Endodermal cell (in vitro differentiated cells): ENCODE measurements at regions not wholly inside any gene's neighbourhood (a gene's known extent, or its start where the extent isn't known, plus 50 kb on each side); places are given as distances from the start of the nearest gene placed in this dataset.

Experiments used
- DNase-seq: peaks from one replicate; pipeline ENCODE4 v3.0.0-alpha.2; 2017
- H3K27ac ChIP-seq: 2 replicates; pipeline ENCODE4 v1.5.1; 2013; ENCODE audit warnings: mild to moderate bottlenecking, low read depth, low read length, moderate library complexity
- H3K27me3 ChIP-seq: 2 replicates; pipeline ENCODE4 v1.6.1; 2013; ENCODE audit warnings: mild to moderate bottlenecking, low read length, moderate library complexity; ENCODE audit not compliant: insufficient read depth, control insufficient read depth, poor library complexity, severe bottlenecking
- H3K36me3 ChIP-seq: 2 replicates; pipeline ENCODE4 v1.7.0; 2013; ENCODE audit warnings: mild to moderate bottlenecking, low read length, moderate library complexity; ENCODE audit not compliant: control insufficient read depth, insufficient read depth
- H3K4me1 ChIP-seq: one replicate; pipeline ENCODE4 v1.7.0; 2013; ENCODE audit warnings: low read length; ENCODE audit not compliant: control insufficient read depth, insufficient read depth
- H3K4me3 ChIP-seq: 2 replicates; pipeline ENCODE4 v1.5.1; 2013; ENCODE audit warnings: mild to moderate bottlenecking, low read length, moderate library complexity
- H3K9ac ChIP-seq: 2 replicates; pipeline ENCODE4 v1.6.1; 2013; ENCODE audit warnings: mild to moderate bottlenecking, low read length, moderate library complexity; ENCODE audit not compliant: poor library complexity, severe bottlenecking; ENCODE audit errors: extremely low read depth
- H3K9me3 ChIP-seq: 2 replicates; pipeline ENCODE4 v1.6.1; 2013; ENCODE audit warnings: mild to moderate bottlenecking, low read length, moderate library complexity; ENCODE audit not compliant: control insufficient read depth
- H3K27ac Mint-ChIP-seq: 2 replicates; pipeline ENCODE4 v1.8.0; 2020; ENCODE audit warnings: mixed read lengths
- H3K27me3 Mint-ChIP-seq: 2 replicates; pipeline ENCODE4 v1.8.0; 2021; ENCODE audit warnings: mild to moderate bottlenecking, mixed read lengths; ENCODE audit not compliant: insufficient read depth
- H3K36me3 Mint-ChIP-seq: 2 replicates; pipeline ENCODE4 v1.8.0; 2020; ENCODE audit warnings: low read depth, mixed read lengths
- H3K4me1 Mint-ChIP-seq: 2 replicates; pipeline ENCODE4 v1.8.0; 2020; ENCODE audit warnings: mixed read lengths
- H3K4me3 Mint-ChIP-seq: 2 replicates; pipeline ENCODE4 v1.8.0; 2020; ENCODE audit warnings: mild to moderate bottlenecking, moderate library complexity, mixed read lengths
- H3K9me3 Mint-ChIP-seq: 2 replicates; pipeline ENCODE4 v1.8.0; 2020; ENCODE audit warnings: mild to moderate bottlenecking, mixed read lengths
- WGBS, 2 experiments: methylation state at CpG; one replicate each; pipeline versions ENCODE4 v1.1.5 to v1.1.7; 2013; ENCODE audit warnings: missing lambda C conversion rate in 2 of 2, mixed read lengths in 1 of 2; ENCODE audit not compliant: insufficient coverage in 1 of 2, insufficient read length in 1 of 2; 5-methylcytosine and 5-hydroxymethylcytosine counted together
- TF ChIP-seq, protein P1 (sequence below): fragments of 200-600 bp; sonication (generic); conservative IDR thresholded peaks from 2 replicates; pipeline ENCODE4 v1.5.0; 2021; ENCODE audit warnings: antibody characterized with exemption, mild to moderate bottlenecking

DNA sequence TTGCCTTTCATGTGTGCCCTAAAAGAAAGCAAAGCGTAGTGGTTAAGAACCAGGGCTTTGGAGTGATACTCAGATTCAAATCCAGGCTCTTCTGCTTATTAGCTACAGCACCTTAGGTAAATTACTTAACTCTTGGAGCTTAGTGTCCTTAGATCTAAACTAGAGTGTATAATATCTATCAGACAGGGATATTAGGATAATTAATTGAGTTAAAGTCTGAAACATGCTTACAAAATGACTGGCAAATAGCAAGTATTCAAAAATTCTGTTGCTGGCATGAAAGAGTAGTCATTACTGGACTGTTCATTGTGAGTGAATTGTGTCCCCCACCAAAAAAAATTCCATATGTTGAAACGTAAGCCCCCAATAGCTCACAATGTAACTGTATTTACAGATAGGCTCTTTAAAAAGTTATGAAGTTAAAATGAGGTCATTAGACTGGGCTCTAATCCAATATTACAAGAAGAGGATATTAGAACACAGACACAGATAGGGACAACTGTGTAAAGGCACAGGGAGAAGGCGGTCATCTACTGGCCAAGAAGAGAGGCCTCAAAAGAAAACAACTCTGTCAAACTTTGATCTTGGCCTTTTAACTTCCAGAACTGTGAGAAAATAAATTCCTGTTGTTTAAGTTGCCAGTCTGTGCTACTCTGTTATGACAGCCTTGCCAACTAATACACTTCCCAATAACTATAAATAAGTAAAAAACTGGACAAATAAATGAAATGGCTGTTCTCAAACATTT, 60.4 kb upstream of the LRRC3B start:
- DNase-seq: no peak
- H3K27ac ChIP-seq: no peak overlapping the region
- Mint-ChIP-seq H3K27me3 (no peaks in the 10 kb centered on the region), H3K36me3 (no peaks in the 10 kb centered on the region), H3K9me3 (no peaks in the 10 kb centered on the region), H3K27ac (no peak overlapping the region), H3K4me3 (no peak overlapping the region), H3K4me1 (no peaks in the 10 kb centered on the region)
- WGBS, 2 experiments: 94 to 100% methylated on average over 1 to 3 of the region's 3 CpGs
- no peak overlapping the region for H3K9ac ChIP-seq
- no peaks in the 10 kb centered on the region for H3K36me3 ChIP-seq
- TF ChIP-seq, protein P1, sequence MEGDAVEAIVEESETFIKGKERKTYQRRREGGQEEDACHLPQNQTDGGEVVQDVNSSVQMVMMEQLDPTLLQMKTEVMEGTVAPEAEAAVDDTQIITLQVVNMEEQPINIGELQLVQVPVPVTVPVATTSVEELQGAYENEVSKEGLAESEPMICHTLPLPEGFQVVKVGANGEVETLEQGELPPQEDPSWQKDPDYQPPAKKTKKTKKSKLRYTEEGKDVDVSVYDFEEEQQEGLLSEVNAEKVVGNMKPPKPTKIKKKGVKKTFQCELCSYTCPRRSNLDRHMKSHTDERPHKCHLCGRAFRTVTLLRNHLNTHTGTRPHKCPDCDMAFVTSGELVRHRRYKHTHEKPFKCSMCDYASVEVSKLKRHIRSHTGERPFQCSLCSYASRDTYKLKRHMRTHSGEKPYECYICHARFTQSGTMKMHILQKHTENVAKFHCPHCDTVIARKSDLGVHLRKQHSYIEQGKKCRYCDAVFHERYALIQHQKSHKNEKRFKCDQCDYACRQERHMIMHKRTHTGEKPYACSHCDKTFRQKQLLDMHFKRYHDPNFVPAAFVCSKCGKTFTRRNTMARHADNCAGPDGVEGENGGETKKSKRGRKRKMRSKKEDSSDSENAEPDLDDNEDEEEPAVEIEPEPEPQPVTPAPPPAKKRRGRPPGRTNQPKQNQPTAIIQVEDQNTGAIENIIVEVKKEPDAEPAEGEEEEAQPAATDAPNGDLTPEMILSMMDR: no peak
- no peaks in the 10 kb centered on the region for H3K4me1 ChIP-seq
- H3K9me3 ChIP-seq: no peaks in the 10 kb centered on the region
- no peaks in the 10 kb centered on the region for H3K27me3 ChIP-seq
- no peak overlapping the region for H3K4me3 ChIP-seq
